ENCODE measurements at regions not wholly inside any gene's neighbourhood (a gene's known extent, or its start where the extent isn't known, plus 50 kb on each side); places are given as distances from the start of the nearest gene placed in this dataset.

DNA sequence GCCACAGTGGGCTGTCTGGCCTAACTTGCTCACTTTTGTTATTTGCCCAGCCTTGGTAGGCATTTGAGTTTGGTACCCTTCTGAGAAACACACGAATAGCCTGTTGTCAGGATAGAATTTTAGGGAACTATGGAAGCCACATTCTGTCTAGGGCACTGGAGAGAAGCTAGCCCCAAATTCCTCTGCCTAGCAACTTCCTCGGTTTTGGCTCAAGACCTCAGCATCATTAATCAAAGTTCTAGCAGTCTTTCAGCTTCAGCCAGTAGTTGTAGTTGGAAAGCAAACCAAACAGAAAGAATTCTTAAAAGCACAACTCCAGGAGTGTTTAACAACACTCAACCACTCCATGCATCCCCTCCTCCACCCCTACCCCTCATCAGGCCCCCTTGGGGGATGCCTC, 572.1 kb upstream of the PSMD7 start:
- no peaks in the 10 kb centered on the region for H3K36me3 ChIP-seq (ENCODE audit: control insufficient read depth, insufficient read depth, low read length)
- H3K4me3 ChIP-seq (ENCODE audit: low read depth, low read length), result no peak overlapping the region
- TF ChIP-seq, protein P1, sequence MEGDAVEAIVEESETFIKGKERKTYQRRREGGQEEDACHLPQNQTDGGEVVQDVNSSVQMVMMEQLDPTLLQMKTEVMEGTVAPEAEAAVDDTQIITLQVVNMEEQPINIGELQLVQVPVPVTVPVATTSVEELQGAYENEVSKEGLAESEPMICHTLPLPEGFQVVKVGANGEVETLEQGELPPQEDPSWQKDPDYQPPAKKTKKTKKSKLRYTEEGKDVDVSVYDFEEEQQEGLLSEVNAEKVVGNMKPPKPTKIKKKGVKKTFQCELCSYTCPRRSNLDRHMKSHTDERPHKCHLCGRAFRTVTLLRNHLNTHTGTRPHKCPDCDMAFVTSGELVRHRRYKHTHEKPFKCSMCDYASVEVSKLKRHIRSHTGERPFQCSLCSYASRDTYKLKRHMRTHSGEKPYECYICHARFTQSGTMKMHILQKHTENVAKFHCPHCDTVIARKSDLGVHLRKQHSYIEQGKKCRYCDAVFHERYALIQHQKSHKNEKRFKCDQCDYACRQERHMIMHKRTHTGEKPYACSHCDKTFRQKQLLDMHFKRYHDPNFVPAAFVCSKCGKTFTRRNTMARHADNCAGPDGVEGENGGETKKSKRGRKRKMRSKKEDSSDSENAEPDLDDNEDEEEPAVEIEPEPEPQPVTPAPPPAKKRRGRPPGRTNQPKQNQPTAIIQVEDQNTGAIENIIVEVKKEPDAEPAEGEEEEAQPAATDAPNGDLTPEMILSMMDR (IDR thresholded peaks at IDR 0.05; ENCODE audit: insufficient read depth, low read length, severe bottlenecking), result no peak
- H3K27me3 ChIP-seq (ENCODE audit: control insufficient read depth, insufficient read depth, low read length), result no peaks in the 10 kb centered on the region
- DNase-seq (ENCODE audit: low read depth) (no peak), FAIRE-seq (no peak)

DNA sequence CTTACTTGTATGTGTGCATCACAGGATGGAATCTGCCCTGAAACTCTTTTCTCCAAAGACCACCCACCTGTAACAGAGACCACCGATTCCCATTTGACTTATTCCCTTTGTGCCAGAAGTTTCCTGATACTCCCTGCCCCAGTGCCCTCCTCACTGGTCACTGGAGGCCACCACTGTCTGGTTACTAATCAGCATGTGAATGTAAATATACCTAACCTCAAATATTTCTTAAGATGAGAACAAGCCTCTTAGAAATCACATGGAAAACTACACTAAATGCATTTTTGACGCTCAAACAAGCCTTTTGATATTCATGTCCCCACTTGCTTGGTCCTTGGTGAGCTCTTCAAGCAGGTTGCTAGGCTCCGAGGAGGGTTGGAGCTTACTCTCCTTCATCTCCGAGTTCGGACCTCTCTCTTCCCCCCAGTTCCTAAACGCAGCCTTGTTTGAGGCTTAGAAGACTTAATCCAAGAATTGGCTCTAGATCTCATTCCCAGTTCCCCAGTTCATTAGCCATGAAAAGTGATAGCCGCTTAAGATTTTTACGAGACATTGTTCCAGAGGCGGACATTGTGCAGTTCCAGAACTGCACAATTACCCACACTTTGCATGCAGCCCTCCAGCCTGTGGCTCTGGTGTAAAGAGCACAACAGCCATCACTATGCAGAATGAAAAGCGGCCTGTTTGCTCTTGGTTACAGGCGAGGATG, 579.2 kb upstream of the PSMD7 start:
- no peaks in the 10 kb centered on the region for H3K27me3 ChIP-seq (ENCODE audit: control insufficient read depth, insufficient read depth, low read length)
- H3K36me3 ChIP-seq (ENCODE audit: control insufficient read depth, insufficient read depth, low read length), result no peaks in the 10 kb centered on the region
- H3K4me3 ChIP-seq (ENCODE audit: low read depth, low read length), result no peak overlapping the region
- DNase-seq (ENCODE audit: low read depth) (peak; percentile 42), FAIRE-seq (no peak)
- TF ChIP-seq, protein P1 (IDR thresholded peaks at IDR 0.05; ENCODE audit: insufficient read depth, low read length, severe bottlenecking), result no peak

DNA sequence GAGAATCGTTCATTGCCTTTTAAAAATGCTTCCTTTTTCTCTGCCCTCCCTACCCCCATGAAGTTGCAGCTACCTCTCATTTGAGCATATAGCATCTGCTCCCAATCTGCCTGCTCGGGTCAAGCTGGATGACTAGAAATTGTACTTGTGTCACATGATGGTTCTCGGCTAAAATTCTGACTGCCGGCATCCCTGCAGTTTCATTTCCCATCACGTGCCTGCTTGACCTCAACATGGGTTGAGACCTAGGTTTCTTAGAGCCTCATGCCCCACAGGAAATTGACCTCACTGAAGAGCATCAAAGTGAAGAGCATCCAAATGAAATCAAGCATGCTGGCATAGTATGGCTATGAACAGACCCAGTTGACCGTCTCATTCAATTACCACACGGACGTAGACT, 581.6 kb upstream of the PSMD7 start:
- Histone ChIP-seq H3K4me3 (ENCODE audit: low read depth, low read length) (no peak overlapping the region), H3K36me3 (ENCODE audit: control insufficient read depth, insufficient read depth, low read length) (no peaks in the 10 kb centered on the region), H3K27me3 (ENCODE audit: control insufficient read depth, insufficient read depth, low read length) (no peaks in the 10 kb centered on the region)
- TF ChIP-seq, protein P1 (IDR thresholded peaks at IDR 0.05; ENCODE audit: insufficient read depth, low read length, severe bottlenecking), result no peak
- FAIRE-seq, result no peak
- no peak for DNase-seq (ENCODE audit: low read depth)

DNA sequence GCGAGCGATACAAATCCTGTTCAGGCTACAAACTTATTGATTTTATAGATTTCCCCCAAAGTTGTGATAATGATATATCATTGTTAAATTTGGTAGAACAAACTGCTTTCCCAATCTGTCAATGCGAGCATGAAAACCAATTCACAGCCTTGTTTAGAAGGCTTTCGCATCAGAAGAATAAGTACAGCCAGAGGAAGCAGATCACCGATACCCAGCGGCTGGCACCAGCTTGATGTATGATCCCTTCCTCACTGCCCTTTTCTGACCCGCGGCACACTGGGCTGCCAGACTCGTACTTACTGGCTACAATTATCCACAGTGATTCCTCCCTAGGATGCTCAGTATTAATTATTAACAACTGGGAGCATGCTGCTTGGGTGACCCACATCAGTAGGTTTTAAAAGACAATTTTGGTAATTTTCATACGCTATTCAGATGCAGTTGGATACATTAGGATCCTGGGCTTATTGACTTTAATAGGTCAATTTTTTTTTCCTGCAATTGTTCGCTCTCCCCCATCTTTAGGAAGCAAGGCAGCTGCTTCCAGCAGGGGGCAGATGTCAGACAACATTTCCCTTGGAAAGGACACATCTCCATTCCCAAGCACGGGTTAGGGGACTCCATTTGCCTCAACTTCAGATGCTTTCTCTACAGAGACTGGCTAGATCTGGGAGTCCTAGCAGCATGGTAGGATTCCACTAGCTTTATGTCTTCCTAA, 582.7 kb upstream of the PSMD7 start:
- H3K4me3 ChIP-seq (ENCODE audit: low read depth, low read length), result no peak overlapping the region
- no peak for FAIRE-seq
- no peaks in the 10 kb centered on the region for H3K27me3 ChIP-seq (ENCODE audit: control insufficient read depth, insufficient read depth, low read length)
- no peaks in the 10 kb centered on the region for H3K36me3 ChIP-seq (ENCODE audit: control insufficient read depth, insufficient read depth, low read length)
- TF ChIP-seq, protein P1 (IDR thresholded peaks at IDR 0.05; ENCODE audit: insufficient read depth, low read length, severe bottlenecking), result peak; percentile 61
- peak; percentile 20 for DNase-seq (ENCODE audit: low read depth)

DNA sequence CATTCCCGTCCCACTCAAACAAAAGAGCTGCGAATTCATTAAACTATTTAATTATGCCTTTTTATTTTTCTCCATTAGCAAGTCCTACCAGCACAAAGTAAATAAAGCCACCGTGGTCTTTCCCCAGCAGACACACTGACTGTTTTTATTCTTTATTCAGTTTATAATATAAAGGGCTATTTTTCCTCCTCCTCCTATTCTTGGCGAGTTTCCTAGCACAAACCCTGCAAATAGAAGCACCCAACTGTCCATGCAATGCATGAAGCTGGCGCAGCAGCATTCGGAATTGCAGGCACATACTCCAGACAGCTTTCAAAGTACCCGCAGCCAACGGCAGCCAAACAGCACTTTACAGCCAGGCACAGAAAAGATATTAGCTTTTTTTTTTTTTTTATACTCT, 583.4 kb upstream of the PSMD7 start:
- no peaks in the 10 kb centered on the region for H3K36me3 ChIP-seq (ENCODE audit: control insufficient read depth, insufficient read depth, low read length)
- FAIRE-seq (no peak), DNase-seq (ENCODE audit: low read depth) (no peak)
- H3K4me3 ChIP-seq (ENCODE audit: low read depth, low read length), result no peak overlapping the region
- TF ChIP-seq, protein P1 (IDR thresholded peaks at IDR 0.05; ENCODE audit: insufficient read depth, low read length, severe bottlenecking), result no peak
- no peaks in the 10 kb centered on the region for H3K27me3 ChIP-seq (ENCODE audit: control insufficient read depth, insufficient read depth, low read length)
